GM18951 (cell line): ENCODE measurements at regions not wholly inside any gene's neighbourhood (a gene's known extent, or its start where the extent isn't known, plus 50 kb on each side); places are given as distances from the start of the nearest gene placed in this dataset.
"Not testable (repeated sequence)": the region's sequence is repeated elsewhere in the genome, so short reads cannot be mapped to it uniquely, and the experiment has no call there.

Experiments
- POLR2A ChIP-seq: IDR thresholded peaks from 4 replicates; pipeline ENCODE4 v1.6.1; 2011; ENCODE audit warnings: mild to moderate bottlenecking; ENCODE audit not compliant: insufficient read length, insufficient read depth; ENCODE audit errors: extremely low read depth
- in situ Hi-C: fragments of 300-500 bp; cut with MboI; formaldehyde crosslinking; loops from one replicate; pipeline ENCODE4 v1.12.0; 2022; ENCODE audit warnings: low sequenced_read_pairs, mixed read lengths, inconsistent platforms; ENCODE audit not compliant: unreplicated experiment

DNA sequence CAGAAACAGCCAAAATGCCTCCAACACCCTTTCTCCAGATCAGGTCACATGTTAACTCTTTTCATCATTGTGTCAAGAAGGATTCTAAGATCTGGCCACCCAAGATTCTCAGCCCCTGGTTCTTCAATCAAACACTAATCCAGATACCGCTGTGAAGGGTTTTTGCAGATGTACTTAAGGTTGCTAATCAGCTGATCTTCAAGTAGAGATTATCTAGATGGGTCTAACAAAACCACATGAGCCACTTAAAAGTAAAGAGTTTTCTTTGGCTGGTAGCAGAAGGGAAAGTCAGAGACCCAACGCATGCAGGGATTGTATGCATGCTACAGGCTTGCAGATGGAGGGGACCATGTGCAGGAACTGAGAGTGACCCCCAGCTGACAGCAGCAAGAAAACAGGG, 267.9 kb downstream of the CDK5RAP2 start:
- in situ Hi-C loops: no loop called here

DNA sequence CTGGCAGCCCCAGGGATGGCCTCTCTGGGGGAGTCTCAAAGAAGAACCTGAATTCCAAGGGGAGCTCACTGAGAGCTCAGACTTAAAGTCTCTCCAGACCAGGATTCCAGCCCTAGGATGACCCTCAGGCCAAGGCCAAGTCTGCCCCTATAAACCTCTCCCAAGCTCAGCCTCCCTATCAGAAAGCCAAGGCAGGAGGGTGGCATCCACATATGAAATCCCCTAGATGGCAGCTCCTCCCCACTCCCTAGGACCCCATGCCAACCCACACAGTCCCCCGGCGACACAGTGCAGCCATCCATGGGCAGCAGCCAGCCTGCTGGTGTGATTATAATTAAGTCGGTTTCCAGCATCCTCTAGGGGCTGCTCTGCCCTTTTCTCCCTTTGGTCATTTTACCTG, 269.9 kb downstream of the CDK5RAP2 start:
- in situ Hi-C loops: no loop called here
- no peak for TF ChIP-seq POLR2A

More for the DNA sequence above, 267.9 kb downstream of the CDK5RAP2 start:
- no peak for TF ChIP-seq POLR2A

DNA sequence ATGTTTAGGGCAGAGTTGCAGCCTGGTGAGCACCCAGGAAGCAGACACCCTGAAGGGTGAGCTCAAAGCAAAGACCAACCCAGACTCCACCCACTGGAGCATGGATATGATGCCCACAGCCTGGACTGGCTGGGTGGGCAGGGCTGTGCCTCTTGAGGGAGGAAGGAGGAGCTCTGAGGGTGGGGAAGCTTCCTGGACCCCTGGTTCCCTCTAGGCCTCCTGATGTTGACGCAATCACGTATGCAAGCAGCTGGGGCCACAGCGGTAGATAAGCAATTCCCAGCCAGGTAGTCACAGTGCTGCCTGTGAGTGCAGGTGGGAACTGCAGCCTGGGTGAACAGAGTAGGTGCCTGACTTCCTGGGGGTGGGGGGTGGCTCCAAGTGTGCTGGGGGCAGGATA, 271.5 kb downstream of the CDK5RAP2 start:
- in situ Hi-C loops: no loop called here
- no peak for TF ChIP-seq POLR2A

DNA sequence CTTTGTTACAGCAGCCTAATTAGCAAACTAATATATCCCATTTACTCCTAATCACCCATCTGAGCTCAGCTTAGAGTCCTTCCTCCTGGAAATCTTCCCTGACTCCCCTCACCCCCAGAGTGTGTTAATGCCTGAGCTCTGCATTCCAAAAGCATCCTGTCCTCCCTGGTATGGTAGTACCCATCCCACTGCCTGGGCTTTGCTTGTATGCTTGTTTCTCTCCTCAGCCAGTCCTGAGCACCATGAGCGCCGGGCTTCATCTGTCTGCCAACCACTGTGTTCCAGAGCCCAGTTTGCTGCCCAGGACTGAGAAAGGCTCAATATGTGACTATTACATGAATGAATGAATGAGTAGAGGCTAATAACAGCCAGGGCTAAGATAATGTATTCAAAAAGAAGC, 272.4 kb downstream of the CDK5RAP2 start:
- in situ Hi-C loops: no loop called here
- no peak for TF ChIP-seq POLR2A

DNA sequence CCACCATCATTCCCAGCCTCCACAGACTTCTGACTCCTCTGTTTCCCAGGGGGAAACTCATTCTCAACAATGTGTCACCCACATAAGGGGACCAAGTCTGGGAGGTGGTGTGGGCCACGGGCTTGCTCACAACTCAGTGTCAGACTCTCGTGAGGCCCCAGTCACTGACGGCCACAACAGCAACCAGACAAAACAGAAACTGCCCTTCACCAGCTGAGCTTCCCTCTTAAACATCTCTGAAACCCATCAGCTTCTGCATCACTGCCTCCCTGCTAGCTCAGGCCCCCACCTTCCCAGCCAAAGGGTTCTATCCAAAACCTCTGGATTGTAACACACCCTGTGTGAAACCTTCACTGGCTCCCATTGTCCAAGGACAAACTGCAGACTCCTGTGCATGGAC, 273.4 kb downstream of the CDK5RAP2 start:
- no peak for TF ChIP-seq POLR2A

DNA sequence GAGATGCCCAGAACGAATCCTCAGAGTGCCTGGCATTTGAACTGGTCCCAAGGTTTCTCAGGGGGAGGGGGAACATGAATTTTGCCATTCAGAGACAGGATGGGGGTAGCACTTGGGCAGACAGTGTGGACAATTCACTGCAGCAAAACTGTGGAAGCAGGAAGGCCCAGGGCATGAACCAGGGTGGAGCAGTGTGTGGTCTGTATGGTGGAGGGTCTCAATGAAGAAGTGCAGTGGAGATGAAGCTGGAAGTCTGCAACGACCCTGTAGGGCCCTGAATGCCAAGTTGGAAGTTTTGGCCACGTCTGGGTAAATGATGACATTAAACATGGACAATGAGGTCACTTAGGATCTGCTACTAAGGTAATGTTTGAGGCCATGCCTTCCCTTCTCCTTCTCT, 273.9 kb downstream of the CDK5RAP2 start:
- in situ Hi-C loops: no loop called here
- no peak for TF ChIP-seq POLR2A

More for the DNA sequence above, 273.4 kb downstream of the CDK5RAP2 start:
- in situ Hi-C loops: no loop called here

DNA sequence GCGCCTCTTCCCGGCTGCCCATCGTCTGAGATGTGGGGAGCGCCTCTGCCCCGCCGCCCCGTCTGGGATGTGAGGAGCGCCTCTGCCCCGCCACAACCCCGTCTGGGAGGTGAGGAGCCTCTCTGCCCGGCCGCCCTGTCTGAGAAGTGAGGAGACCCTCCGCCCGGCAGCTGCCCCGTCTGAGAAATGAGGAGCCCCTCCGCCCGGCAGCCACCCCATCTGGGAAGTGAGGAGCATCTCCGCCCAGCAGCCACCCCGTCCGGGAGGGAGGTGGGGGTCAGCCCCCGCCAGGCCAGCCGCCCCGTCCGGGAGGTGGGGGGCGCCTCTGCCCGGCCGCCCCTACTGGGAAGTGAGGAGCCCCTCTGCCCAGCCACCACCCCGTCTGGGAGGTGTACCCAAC, 275.1 kb downstream of the CDK5RAP2 start:
- in situ Hi-C loops: not testable (repeated sequence)

DNA sequence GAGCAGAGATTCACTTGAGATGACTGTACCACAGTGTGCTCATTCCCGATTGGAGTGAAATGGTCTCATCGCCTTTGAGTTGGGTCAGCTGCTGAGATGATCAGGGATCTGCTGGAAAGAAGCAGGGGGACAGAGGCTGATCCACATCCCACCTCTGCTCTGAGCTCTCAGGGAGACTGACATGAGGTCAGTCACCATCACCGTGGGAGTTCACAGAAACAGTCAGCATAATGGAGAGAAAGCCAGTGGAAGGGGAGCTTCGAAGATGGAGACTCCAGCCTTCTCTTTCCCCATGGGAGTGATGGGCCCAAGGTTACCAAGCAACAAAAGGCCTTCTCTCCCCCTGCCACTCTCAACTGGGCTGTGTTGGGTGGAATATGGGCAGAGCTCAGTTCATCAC, 276.4 kb downstream of the CDK5RAP2 start:
- in situ Hi-C loops: no loop called here
- TF ChIP-seq POLR2A: no peak

DNA sequence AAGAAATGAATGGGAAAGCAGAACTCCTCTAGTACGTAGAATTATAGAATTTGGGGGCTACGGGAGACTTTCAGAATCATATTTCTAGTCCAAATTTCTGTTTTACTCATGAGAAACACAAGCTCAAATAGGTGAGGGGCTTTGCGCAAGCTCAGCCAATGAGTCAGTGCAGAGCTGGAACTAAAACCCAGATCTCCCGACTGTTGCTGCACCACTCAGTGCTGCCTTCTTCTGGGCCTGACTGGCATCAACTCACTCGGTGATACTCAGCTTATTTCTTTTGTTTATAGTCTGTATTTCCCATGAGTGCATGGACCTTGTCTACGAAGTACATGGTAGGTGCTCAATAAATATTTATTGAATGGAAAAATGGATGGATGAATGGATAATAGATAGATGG, 280.2 kb downstream of the CDK5RAP2 start:
- in situ Hi-C loops: no loop called here
- no peak for TF ChIP-seq POLR2A

DNA sequence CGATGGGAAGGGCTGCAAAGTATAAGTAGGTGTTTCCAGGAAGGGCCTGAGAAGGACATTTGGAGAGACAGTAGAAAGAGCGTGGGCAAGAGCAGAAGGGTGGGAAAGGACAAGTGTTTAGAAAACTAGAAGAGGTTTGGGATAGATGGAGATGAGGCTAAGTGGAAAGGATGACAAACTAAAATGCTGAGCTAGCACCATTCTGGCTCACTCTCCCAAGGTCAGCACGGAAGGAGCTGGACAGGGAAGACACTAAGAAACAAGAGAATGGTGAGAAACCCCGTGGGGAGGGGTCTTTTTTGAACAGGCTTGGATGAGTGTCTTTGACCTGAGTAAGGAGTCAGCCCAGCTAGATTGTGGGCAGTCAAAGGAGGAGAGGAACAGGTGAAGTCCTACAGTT, 286.0 kb downstream of the CDK5RAP2 start:
- TF ChIP-seq POLR2A: no peak
- in situ Hi-C loops: no loop called here

DNA sequence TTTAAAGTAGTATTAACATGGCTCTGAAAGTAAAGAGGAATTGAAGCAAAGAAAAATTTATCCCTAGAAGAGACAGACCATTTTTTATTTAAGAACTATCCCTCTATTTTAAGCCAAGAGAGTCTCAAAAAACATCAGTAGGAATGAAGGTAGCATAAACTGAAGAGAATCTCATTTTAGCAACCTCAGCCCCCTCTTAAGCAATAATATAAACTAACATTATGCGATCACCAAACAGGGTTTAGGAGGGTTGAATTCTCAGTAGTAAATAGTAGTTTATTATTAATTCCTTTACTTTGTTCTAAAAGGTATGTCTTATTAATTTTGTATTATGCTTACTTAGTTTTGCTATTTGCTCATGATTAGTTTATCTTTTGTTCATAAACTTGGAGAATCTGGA, 287.4 kb downstream of the CDK5RAP2 start:
- no peak for TF ChIP-seq POLR2A
- in situ Hi-C loops: no loop called here

DNA sequence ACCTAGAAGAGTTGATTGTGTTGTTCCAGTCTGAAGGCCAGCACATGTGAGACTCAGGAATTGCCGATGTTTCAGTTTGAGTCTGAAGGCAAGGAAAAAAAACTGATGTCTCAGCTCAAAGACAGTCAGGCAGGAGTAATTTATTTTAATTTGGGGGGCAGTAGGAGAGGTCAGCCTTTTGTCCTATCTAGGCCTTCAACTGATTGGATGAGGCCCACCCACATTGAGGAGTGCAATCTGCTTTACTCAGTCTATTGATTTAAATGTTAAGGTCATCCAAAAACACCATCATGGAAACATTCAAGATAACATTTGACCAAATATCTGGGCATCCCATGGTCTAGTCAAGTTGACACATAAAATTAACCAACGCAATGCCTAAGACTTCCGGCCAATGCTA, 288.9 kb downstream of the CDK5RAP2 start:
- TF ChIP-seq POLR2A: no peak
- in situ Hi-C loops: no loop called here

DNA sequence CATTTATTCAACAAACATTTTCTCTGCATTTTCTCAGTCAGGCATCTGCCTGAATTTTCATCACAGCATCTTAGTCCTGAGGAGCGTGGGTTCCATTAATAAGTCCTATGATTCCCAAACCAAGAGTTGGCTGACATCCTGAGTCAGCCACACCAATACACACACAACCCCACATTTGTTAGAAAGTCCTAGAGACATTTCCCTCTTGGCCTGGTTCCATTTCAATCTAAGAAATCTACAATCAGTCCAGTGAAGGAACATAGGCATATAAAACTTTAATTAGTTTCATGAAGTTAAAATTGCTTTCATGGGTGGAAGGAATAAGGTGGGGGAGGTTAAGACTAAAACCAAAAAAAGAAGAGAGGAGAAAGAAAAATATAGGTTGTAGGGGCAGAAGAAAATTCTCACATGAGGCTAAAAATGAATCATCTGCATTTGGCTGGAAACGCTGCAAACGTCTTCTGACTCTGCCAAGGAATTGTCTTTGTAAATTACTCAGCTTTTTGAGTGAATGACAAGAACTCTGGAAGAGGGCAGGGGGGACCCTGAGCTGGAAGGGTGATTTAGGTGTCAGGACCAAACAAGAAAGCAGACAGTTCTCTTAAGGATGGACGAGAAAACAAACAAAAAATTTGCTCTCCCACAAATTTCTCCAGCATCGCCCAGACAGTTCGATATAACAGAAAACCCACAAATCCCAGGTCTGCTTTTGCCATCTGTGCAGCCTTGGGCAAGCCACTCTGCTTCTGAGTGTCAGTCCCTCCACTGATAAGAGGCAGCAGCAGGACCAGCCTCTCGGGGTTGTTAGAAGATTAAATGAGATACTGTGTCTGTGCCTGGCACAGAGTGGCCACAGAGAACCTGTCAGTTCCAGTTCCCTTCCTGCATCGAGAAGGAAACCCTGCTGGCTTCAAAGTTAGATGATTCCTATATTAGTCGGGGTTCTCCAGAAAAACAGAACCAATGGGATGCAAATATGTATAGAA, 289.7 kb downstream of the CDK5RAP2 start:
- TF ChIP-seq POLR2A: no peak
- in situ Hi-C loops: no loop called here

DNA sequence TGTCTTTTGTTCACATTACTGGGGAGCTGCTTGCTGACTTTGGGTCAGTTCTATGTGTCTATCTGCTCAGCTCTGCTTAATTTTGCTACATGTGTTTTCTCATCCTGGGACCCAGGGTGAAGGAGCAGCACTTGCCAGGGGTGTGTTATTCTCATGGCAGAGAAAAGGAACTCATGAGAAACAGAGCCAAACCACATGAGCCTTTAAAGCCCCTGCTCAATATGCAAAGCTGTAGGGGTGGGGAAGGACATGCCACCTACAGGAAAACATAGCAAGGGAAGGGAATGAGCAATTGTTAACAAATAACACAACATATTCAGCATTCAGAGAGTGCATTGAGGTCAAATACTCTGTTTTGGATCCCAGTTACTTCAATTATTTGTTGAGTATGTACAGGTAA, 290.9 kb downstream of the CDK5RAP2 start:
- no peak for TF ChIP-seq POLR2A
- in situ Hi-C loops: no loop called here
